ENCODE measurements at regions not wholly inside any gene's neighbourhood (a gene's known extent, or its start where the extent isn't known, plus 50 kb on each side); places are given as distances from the start of the nearest gene placed in this dataset.

DNA sequence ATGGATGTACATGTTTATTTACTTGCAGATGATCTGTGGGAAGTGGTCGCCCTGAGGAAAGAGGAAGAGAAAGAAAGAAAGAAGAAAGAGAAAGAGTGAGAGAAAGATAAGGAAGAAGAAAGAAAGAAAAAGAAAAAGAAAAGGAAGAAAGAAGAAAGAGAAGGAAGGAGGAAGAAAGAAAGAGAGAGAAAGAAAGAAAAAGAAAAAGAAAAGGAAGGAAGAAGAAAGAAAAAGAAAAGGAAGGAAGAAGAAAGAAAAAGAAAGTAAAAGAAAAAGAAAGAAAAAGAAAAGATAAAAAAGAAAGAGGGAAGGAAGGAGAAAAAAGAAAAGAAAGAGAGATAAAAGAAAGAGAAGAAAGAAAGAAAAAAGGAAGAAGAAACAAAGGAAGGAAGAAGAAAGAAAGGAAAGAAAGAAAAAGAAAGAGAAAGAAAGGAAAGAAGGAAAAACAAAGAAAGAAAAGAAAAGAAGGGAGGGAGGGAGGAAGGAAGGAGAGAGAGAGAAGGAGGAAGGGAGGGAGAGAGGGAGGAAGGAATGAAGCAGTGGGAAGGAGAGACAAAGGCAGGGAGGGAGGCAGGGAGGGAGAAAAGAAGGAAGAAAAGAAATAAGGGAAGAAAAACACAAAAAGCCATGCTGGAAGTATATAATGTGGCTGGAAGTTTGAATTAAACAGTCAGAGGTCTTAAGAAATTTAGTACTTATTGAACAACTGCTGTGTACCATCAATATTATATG is 976.6 kb downstream of the FAM181B start:
- TF ChIP-seq, protein P1, sequence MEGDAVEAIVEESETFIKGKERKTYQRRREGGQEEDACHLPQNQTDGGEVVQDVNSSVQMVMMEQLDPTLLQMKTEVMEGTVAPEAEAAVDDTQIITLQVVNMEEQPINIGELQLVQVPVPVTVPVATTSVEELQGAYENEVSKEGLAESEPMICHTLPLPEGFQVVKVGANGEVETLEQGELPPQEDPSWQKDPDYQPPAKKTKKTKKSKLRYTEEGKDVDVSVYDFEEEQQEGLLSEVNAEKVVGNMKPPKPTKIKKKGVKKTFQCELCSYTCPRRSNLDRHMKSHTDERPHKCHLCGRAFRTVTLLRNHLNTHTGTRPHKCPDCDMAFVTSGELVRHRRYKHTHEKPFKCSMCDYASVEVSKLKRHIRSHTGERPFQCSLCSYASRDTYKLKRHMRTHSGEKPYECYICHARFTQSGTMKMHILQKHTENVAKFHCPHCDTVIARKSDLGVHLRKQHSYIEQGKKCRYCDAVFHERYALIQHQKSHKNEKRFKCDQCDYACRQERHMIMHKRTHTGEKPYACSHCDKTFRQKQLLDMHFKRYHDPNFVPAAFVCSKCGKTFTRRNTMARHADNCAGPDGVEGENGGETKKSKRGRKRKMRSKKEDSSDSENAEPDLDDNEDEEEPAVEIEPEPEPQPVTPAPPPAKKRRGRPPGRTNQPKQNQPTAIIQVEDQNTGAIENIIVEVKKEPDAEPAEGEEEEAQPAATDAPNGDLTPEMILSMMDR (IDR thresholded peaks at IDR 0.05; ENCODE audit: insufficient read depth, low read length, poor library complexity, severe bottlenecking) = no peak
- Histone ChIP-seq H3K27me3 (replicated peaks; ENCODE audit: control insufficient read depth, insufficient read depth, low read length) (no peaks in the 10 kb centered on the region), H3K36me3 (ENCODE audit: control insufficient read depth, insufficient read depth, low read length) (no peaks in the 10 kb centered on the region), H3K4me3 (replicated peaks; ENCODE audit: low read depth, low read length) (no peak overlapping the region)
- DNase-seq (ENCODE audit: extremely low read depth, insufficient read length) = no peak

DNA sequence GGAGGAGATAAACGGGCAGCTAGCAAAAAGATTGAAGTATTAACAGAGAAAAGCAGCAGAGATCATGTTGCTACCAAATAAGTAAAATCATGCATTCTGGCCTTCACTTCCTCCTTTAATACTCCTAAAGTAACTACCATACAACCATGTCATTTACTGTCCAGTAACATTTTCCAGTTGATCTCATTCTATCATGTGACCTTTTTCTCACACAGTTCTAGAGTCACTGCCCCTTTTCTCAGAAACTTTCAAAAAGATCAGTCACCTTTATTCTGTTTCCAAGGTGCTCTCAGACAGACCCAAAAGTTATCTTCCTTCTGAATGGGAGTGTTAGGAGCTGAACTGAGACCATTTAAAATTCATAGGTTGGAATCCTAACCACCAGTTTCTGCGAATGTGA is 984.4 kb downstream of the FAM181B start:
- no peaks in the 10 kb centered on the region for H3K36me3 ChIP-seq (ENCODE audit: control insufficient read depth, insufficient read depth, low read length)
- no peaks in the 10 kb centered on the region for H3K27me3 ChIP-seq (replicated peaks; ENCODE audit: control insufficient read depth, insufficient read depth, low read length)
- TF ChIP-seq, protein P1 (IDR thresholded peaks at IDR 0.05; ENCODE audit: insufficient read depth, low read length, poor library complexity, severe bottlenecking) = no peak
- H3K4me3 ChIP-seq (replicated peaks; ENCODE audit: low read depth, low read length) = no peak overlapping the region
- no peak for DNase-seq (ENCODE audit: extremely low read depth, insufficient read length)

DNA sequence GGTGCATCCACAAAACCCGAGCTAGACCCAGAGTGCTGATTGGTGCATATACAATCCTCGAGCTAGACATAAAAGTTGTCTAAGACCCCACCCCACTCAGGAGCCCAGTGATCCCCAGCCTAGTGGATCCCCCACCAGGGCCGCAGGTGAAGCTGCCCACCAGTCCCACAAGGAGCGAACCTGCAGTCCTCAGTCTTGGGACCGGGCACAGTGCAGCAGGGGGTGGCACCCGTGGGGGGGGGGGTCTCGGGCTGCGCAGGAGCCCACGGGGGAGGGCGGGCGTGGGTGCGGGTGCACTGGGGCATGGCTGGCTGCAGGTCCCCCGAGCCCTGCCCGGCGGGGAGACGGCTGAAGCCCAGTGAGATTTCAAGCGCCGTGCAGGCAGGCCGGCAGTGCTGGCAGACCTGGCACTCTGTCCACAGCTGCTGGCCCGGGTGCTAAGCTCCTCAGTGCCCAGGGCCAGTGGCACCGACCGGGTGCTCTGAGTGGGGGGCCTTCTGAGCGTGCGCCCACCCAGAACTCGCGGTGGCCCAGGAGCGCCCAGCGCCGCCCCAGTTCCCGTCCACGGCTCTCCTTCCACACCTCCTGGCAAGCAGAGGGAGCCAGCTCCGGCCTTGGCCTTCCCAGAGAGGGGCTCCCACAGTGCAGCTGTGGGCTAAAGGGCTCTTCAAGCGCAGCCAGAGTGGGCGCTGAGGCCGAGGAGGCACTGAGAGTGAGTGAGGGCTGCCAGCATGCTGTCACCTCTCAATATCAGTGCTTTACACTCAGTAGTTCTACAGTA is 989.1 kb downstream of the FAM181B start:
- TF ChIP-seq, protein P1 (IDR thresholded peaks at IDR 0.05; ENCODE audit: insufficient read depth, low read length, poor library complexity, severe bottlenecking) = no peak
- Histone ChIP-seq H3K36me3 (ENCODE audit: control insufficient read depth, insufficient read depth, low read length) (no peaks in the 10 kb centered on the region), H3K4me3 (replicated peaks; ENCODE audit: low read depth, low read length) (no peak overlapping the region), H3K27me3 (replicated peaks; ENCODE audit: control insufficient read depth, insufficient read depth, low read length) (no peaks in the 10 kb centered on the region)
- no peak for DNase-seq (ENCODE audit: extremely low read depth, insufficient read length)

DNA sequence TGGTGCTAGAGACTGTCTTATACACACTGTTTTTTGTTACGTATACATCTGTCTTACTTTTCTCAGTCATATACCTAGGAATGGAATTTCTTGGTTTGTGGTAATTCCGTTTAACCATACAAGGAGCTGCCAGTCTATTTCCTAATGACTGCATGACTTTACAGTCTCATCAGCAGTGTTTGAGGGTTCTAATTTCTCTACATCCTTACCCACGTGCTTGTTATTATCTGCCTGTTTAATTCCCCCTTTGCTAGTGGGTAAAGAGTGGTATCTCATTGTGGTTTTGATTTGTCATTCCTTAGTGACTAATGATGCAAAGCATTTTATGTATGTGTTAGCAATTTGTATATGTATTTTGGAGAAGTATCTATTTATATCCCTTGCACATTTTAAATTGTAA is 1008.0 kb downstream of the FAM181B start:
- no peaks in the 10 kb centered on the region for H3K27me3 ChIP-seq (replicated peaks; ENCODE audit: control insufficient read depth, insufficient read depth, low read length)
- no peaks in the 10 kb centered on the region for H3K36me3 ChIP-seq (ENCODE audit: control insufficient read depth, insufficient read depth, low read length)
- DNase-seq (ENCODE audit: extremely low read depth, insufficient read length) = no peak
- no peak overlapping the region for H3K4me3 ChIP-seq (replicated peaks; ENCODE audit: low read depth, low read length)
- TF ChIP-seq, protein P1 (IDR thresholded peaks at IDR 0.05; ENCODE audit: insufficient read depth, low read length, poor library complexity, severe bottlenecking) = no peak

DNA sequence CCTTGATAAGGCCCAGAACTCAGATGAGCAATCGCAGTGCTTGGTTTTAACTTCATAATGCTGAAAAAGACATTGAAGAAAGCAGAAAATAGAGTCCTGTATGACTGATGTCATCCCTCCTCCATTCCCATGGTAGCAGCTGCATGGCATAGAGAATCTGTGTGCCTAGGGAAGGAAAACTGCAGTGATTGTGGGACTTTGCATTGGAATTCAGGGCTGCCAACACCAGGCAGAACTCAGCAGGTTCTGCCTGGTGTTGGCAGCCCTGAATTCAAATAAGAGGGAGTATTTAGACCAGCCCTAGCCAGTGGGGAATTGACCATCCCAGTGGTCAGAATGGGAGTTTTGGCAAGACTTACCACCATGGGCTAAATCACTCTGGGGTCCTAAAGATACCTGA is 1016.0 kb downstream of the FAM181B start:
- Histone ChIP-seq H3K27me3 (replicated peaks; ENCODE audit: control insufficient read depth, insufficient read depth, low read length) (no peaks in the 10 kb centered on the region), H3K4me3 (replicated peaks; ENCODE audit: low read depth, low read length) (no peak overlapping the region), H3K36me3 (ENCODE audit: control insufficient read depth, insufficient read depth, low read length) (no peaks in the 10 kb centered on the region)
- TF ChIP-seq, protein P1 (IDR thresholded peaks at IDR 0.05; ENCODE audit: insufficient read depth, low read length, poor library complexity, severe bottlenecking) = no peak
- no peak for DNase-seq (ENCODE audit: extremely low read depth, insufficient read length)

All from GM06990 (cell line).